Natural killer cell (primary cell): ENCODE measurements at regions not wholly inside any gene's neighbourhood (a gene's known extent, or its start where the extent isn't known, plus 50 kb on each side); places are given as distances from the start of the nearest gene placed in this dataset.

Source experiments
- ATAC-seq, 3 donors: fragments of 150-1000 bp in 2 of 3; fragments of 200-7000 bp in 1 of 3; cut with Tn5 transposase; 1 replicate in 1 of 3; 2 replicates in 2 of 3; pipeline ENCODE4 v1.10.0; 2021; ENCODE audit warnings: mild to moderate bottlenecking in 2 of 3, moderate library complexity in 2 of 3
- DNase-seq, 2 donors: peaks; one replicate each; pipeline versions ENCODE4 v3.0.0 to v3.0.0-alpha.2; 2013 to 2021; ENCODE audit warnings: mixed read lengths in 1 of 2
- H3K27ac ChIP-seq: one replicate; pipeline ENCODE4 v1.5.1; 2013; ENCODE audit warnings: mild to moderate bottlenecking, low read length
- H3K27me3 ChIP-seq: one replicate; pipeline ENCODE4 v1.6.1; 2013; ENCODE audit warnings: low read length; ENCODE audit not compliant: control insufficient read depth, insufficient read depth
- H3K36me3 ChIP-seq: one replicate; pipeline ENCODE4 v1.6.1; 2013; ENCODE audit warnings: low read length; ENCODE audit not compliant: control insufficient read depth, insufficient read depth
- H3K4me1 ChIP-seq: one replicate; pipeline ENCODE4 v1.6.1; 2013; ENCODE audit warnings: low read length; ENCODE audit not compliant: control insufficient read depth, insufficient read depth
- H3K4me3 ChIP-seq: one replicate; pipeline ENCODE4 v1.5.1; 2013; ENCODE audit warnings: low read length
- H3K9me3 ChIP-seq: one replicate; pipeline ENCODE4 v1.6.1; 2013; ENCODE audit warnings: low read length; ENCODE audit not compliant: control insufficient read depth, insufficient read depth
- H3K27ac Mint-ChIP-seq, 2 donors: one replicate each; pipeline ENCODE4 v1.8.0; 2022; ENCODE audit warnings: mild to moderate bottlenecking in 2 of 2, mixed read lengths in 2 of 2, moderate library complexity in 1 of 2
- H3K27me3 Mint-ChIP-seq, 2 donors: one replicate each; pipeline ENCODE4 v1.8.0; 2022; ENCODE audit warnings: low read depth in 2 of 2, mixed read lengths in 2 of 2
- H3K36me3 Mint-ChIP-seq: one replicate; pipeline ENCODE4 v1.8.0; 2022; ENCODE audit warnings: mixed read lengths
- H3K4me1 Mint-ChIP-seq, 2 donors: one replicate each; pipeline ENCODE4 v1.8.0; 2022; ENCODE audit warnings: mixed read lengths in 2 of 2
- H3K4me3 Mint-ChIP-seq: one replicate; pipeline ENCODE4 v1.8.0; 2022; ENCODE audit warnings: mild to moderate bottlenecking, moderate library complexity, mixed read lengths
- H3K9me3 Mint-ChIP-seq, 2 donors: one replicate each; pipeline ENCODE4 v1.8.0; 2022; ENCODE audit warnings: mixed read lengths in 2 of 2
- CTCF ChIP-seq: fragments of 200-600 bp; IDR thresholded peaks from one replicate; pipeline ENCODE4 v1.8.0; 2022; ENCODE audit warnings: antibody characterized with exemption
- WGBS: methylation state at CpG from one replicate; pipeline ENCODE4 v1.1.7; 2013; ENCODE audit warnings: missing lambda C conversion rate; ENCODE audit not compliant: insufficient coverage; 5-methylcytosine and 5-hydroxymethylcytosine counted together
- intact Hi-C: fragments of 100-400 bp; cut with micrococcal nuclease; formaldehyde crosslinking; loops from one replicate; pipeline ENCODE4 v1.14.2; 2022

GRCh38 chr10:130655313-130656186 is 519.4 kb downstream of the GLRX3 start:
- Mint-ChIP-seq H3K4me1 (no peaks in the 10 kb centered on the region), H3K36me3 (no peaks in the 10 kb centered on the region), H3K4me3 (no peak overlapping the region), H3K9me3 (peaks cover 0 to 2% of the 10 kb centered on the region in 2 donors), H3K27ac (no peak overlapping the region), H3K27me3 (no peaks in the 10 kb centered on the region)
- H3K4me3 ChIP-seq = no peak overlapping the region
- DNase-seq (no peak), ATAC-seq (no peak)
- no peaks in the 10 kb centered on the region for H3K27me3 ChIP-seq
- no peaks in the 10 kb centered on the region for H3K4me1 ChIP-seq
- 86% methylated on average over 20 of the region's 31 CpGs for WGBS
- TF ChIP-seq CTCF = no peak
- H3K27ac ChIP-seq = no peak overlapping the region
- H3K36me3 ChIP-seq = no peaks in the 10 kb centered on the region
- intact Hi-C loops = no loop called here
- no peaks in the 10 kb centered on the region for H3K9me3 ChIP-seq

- intact Hi-C loops = no loop called here
- 16% methylated on average over 10 of the region's 14 CpGs for WGBS
Measured at GRCh38 chr10:130656187-130656575, 520.0 kb downstream of the GLRX3 start.

GRCh38 chr10:130656582-130657133 is 520.5 kb downstream of the GLRX3 start:
- no peaks in the 10 kb centered on the region for H3K27me3 ChIP-seq
- DNase-seq = no peak
- intact Hi-C loops = no loop called here
- Mint-ChIP-seq H3K4me3 (no peak overlapping the region), H3K27me3 (no peaks in the 10 kb centered on the region), H3K27ac (no peak overlapping the region), H3K9me3 (peaks cover 0 to 2% of the 10 kb centered on the region in 2 donors), H3K36me3 (no peaks in the 10 kb centered on the region), H3K4me1 (no peaks in the 10 kb centered on the region)
- no peak for ATAC-seq
- H3K36me3 ChIP-seq = no peaks in the 10 kb centered on the region
- no peak for TF ChIP-seq CTCF
- H3K4me3 ChIP-seq = no peak overlapping the region
- WGBS = 63% methylated on average over 15 of the region's 15 CpGs
- H3K9me3 ChIP-seq = no peaks in the 10 kb centered on the region
- H3K27ac ChIP-seq = no peak overlapping the region
- H3K4me1 ChIP-seq = no peaks in the 10 kb centered on the region

More at GRCh38 chr10:130656187-130656575, 520.0 kb downstream of the GLRX3 start:
- Mint-ChIP-seq H3K36me3 (no peaks in the 10 kb centered on the region), H3K27me3 (no peaks in the 10 kb centered on the region), H3K4me1 (no peaks in the 10 kb centered on the region), H3K27ac (no peak overlapping the region), H3K4me3 (no peak overlapping the region), H3K9me3 (peaks cover 0 to 2% of the 10 kb centered on the region in 2 donors)
- H3K36me3 ChIP-seq = no peaks in the 10 kb centered on the region
- H3K9me3 ChIP-seq = no peaks in the 10 kb centered on the region
- H3K27me3 ChIP-seq = no peaks in the 10 kb centered on the region
- H3K27ac ChIP-seq = no peak overlapping the region
- H3K4me3 ChIP-seq = no peak overlapping the region
- no peak for ATAC-seq
- H3K4me1 ChIP-seq = no peaks in the 10 kb centered on the region
- TF ChIP-seq CTCF = no peak
- DNase-seq = no peak
